GM12873 (cell line): ENCODE measurements at regions not wholly inside any gene's neighbourhood (a gene's known extent, or its start where the extent isn't known, plus 50 kb on each side); places are given as distances from the start of the nearest gene placed in this dataset.

Source experiments
- CTCF ChIP-seq: IDR thresholded peaks from 2 replicates; pipeline ENCODE4 v1.5.1; 2012; ENCODE audit warnings: low read depth, mild to moderate bottlenecking, moderate library complexity, low read length, control low read depth; ENCODE audit not compliant: insufficient read depth; ENCODE audit errors: missing control alignments

GRCh38 chr5:28780083-28780692 is 1741.8 kb upstream of the CDH9 start:
- no peak for TF ChIP-seq CTCF

GRCh38 chr5:28779161-28779754 is 1740.9 kb upstream of the CDH9 start:
- TF ChIP-seq CTCF = no peak

- no peak for TF ChIP-seq CTCF
Measured at GRCh38 chr5:28770307-28770706, 1731.9 kb upstream of the CDH9 start.

GRCh38 chr5:28766565-28767158 is 1728.3 kb upstream of the CDH9 start:
- TF ChIP-seq CTCF = no peak

GRCh38 chr5:28751396-28751795 is 1713.0 kb upstream of the CDH9 start:
- no peak for TF ChIP-seq CTCF

GRCh38 chr5:28750251-28750650 is 1711.9 kb upstream of the CDH9 start:
- TF ChIP-seq CTCF = no peak

- TF ChIP-seq CTCF = no peak
Measured at GRCh38 chr5:28748446-28748845, 1710.1 kb upstream of the CDH9 start.
